HEK293T (cell line): ENCODE measurements at regions not wholly inside any gene's neighbourhood (a gene's known extent, or its start where the extent isn't known, plus 50 kb on each side); places are given as distances from the start of the nearest gene placed in this dataset.

ENCODE experiments used
- CTCF ChIA-PET: fragments of 350-600 bp; formaldehyde crosslinking; extraction: SDS; loops from one replicate; lab custom pipeline; 2021; ENCODE audit warnings: antibody characterized with exemption, inconsistent platforms; lab: Yijun Ruan, JAX
- POLR2A ChIA-PET: fragments of 350-600 bp; formaldehyde crosslinking; extraction: SDS; loops from one replicate; lab custom pipeline; 2020; ENCODE audit warnings: antibody characterized with exemption, inconsistent platforms; lab: Yijun Ruan, JAX
- DNase-seq: peaks from one replicate; pipeline ENCODE4 v3.0.0; 2012; ENCODE audit warnings: mixed read lengths; ENCODE audit errors: extremely low spot score
- ARNT ChIP-seq: fragments of 450-650 bp; IDR thresholded peaks from 2 replicates; pipeline ENCODE4 v1.6.1; 2017; ENCODE audit warnings: mild to moderate bottlenecking
- BHLHE40 ChIP-seq: fragments of 450-650 bp; IDR thresholded peaks from 2 replicates; pipeline ENCODE4 v1.6.1; 2016; ENCODE audit warnings: mild to moderate bottlenecking, moderate library complexity, borderline replicate concordance
- CTBP1 ChIP-seq: fragments of 450-650 bp; IDR thresholded peaks from 2 replicates; pipeline ENCODE4 v1.6.1; 2016; ENCODE audit warnings: borderline replicate concordance
- ELF4 ChIP-seq: fragments of 450-650 bp; IDR thresholded peaks from 2 replicates; pipeline ENCODE4 v1.6.1; 2017; ENCODE audit warnings: antibody characterized with exemption
- FOXA1 ChIP-seq: fragments of 450-650 bp; IDR thresholded peaks from 2 replicates; pipeline ENCODE4 v1.6.1; 2016; ENCODE audit warnings: mild to moderate bottlenecking
- FOXK2 ChIP-seq: fragments of 450-650 bp; IDR thresholded peaks from 2 replicates; pipeline ENCODE4 v1.6.1; 2016; ENCODE audit warnings: mild to moderate bottlenecking
- FOXM1 ChIP-seq: fragments of 450-650 bp; IDR thresholded peaks from 2 replicates; pipeline ENCODE4 v1.6.1; 2017; ENCODE audit warnings: mild to moderate bottlenecking, borderline replicate concordance
- HDGF ChIP-seq: fragments of 450-650 bp; IDR thresholded peaks from 2 replicates; pipeline ENCODE4 v1.6.1; 2017; ENCODE audit warnings: antibody characterized with exemption, borderline replicate concordance
- L3MBTL2 ChIP-seq: fragments of 450-650 bp; conservative IDR thresholded peaks from 2 replicates; pipeline ENCODE4 v1.6.1; 2016; ENCODE audit warnings: mild to moderate bottlenecking
- LEF1 ChIP-seq: fragments of 450-650 bp; IDR thresholded peaks from 2 replicates; pipeline ENCODE4 v1.6.1; 2017; ENCODE audit warnings: mild to moderate bottlenecking, borderline replicate concordance
- NFRKB ChIP-seq: fragments of 450-650 bp; IDR thresholded peaks from 2 replicates; pipeline ENCODE4 v1.6.1; 2016; ENCODE audit warnings: mild to moderate bottlenecking, moderate library complexity
- SP1 ChIP-seq: fragments of 450-650 bp; IDR thresholded peaks from 2 replicates; pipeline ENCODE4 v1.6.1; 2017
- SUZ12 ChIP-seq: fragments of 450-650 bp; IDR thresholded peaks from 2 replicates; pipeline ENCODE4 v1.6.1; 2016; ENCODE audit warnings: mild to moderate bottlenecking
- TARDBP ChIP-seq: fragments of 450-650 bp; IDR thresholded peaks from 2 replicates; pipeline ENCODE4 v1.6.1; 2016
- ZNF384 ChIP-seq: fragments of 450-650 bp; IDR thresholded peaks from 2 replicates; pipeline ENCODE4 v1.6.1; 2016
- TF ChIP-seq, protein P1 (sequence below): fragments of 450-650 bp; IDR thresholded peaks from 2 replicates; pipeline ENCODE4 v1.6.1; 2016

DNA sequence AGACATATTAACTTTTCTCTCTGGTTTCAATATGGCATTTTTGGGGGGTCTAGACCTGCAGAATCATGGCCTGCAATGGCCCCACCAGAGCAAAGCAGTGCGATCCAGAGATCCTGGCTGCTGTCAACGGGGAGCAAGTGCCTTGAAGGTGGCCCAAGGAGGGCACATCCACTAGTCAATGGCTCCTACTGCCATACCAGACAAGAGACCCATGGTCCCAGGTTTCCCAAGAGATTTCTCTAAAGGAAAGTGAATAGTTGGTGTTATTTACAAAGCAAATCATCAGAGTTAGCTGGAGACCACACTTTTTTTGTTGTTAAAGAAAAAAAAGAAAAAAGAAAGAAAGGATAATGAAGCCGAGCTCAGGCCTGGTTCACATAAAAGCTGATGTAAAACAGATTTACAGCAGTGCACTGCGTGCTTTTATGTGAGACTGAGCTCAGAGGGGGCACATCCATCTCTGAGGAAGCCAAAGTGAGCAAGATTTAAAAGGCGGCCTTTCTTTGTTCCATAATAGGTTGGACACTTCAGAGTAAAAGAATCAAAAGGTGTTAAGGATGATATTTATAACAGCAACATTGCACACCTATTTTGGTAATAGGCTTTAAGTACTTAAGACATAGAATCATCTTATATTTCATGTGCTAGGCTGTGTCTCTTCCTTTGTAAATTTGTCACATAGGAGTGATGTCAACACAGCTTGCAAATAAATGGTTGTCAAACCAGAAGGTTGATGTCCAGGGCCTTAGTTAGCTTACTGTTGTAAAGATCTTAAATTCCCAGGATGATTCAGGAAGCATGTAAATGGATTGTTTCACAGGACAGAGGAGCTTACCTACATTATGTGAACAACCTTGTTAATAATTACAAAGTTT is 201.3 kb upstream of the NTM start:
- POLR2A ChIA-PET, result no interaction called here
- CTCF ChIA-PET, result no interaction called here
- no peak for TF ChIP-seq SP1
- TF ChIP-seq ZNF384, result no peak
- no peak for TF ChIP-seq CTBP1
- no peak for TF ChIP-seq BHLHE40
- TF ChIP-seq ARNT, result no peak
- TF ChIP-seq SUZ12, result no peak
- TF ChIP-seq FOXM1, result no peak
- TF ChIP-seq TARDBP, result no peak
- TF ChIP-seq L3MBTL2, result no peak
- no peak for TF ChIP-seq FOXA1
- TF ChIP-seq, protein P1, sequence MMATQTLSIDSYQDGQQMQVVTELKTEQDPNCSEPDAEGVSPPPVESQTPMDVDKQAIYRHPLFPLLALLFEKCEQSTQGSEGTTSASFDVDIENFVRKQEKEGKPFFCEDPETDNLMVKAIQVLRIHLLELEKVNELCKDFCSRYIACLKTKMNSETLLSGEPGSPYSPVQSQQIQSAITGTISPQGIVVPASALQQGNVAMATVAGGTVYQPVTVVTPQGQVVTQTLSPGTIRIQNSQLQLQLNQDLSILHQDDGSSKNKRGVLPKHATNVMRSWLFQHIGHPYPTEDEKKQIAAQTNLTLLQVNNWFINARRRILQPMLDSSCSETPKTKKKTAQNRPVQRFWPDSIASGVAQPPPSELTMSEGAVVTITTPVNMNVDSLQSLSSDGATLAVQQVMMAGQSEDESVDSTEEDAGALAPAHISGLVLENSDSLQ, result no peak
- no peak for TF ChIP-seq NFRKB
- TF ChIP-seq HDGF, result no peak
- TF ChIP-seq FOXK2, result no peak
- no peak for TF ChIP-seq LEF1
- no peak for TF ChIP-seq ELF4
- DNase-seq, result no peak

DNA sequence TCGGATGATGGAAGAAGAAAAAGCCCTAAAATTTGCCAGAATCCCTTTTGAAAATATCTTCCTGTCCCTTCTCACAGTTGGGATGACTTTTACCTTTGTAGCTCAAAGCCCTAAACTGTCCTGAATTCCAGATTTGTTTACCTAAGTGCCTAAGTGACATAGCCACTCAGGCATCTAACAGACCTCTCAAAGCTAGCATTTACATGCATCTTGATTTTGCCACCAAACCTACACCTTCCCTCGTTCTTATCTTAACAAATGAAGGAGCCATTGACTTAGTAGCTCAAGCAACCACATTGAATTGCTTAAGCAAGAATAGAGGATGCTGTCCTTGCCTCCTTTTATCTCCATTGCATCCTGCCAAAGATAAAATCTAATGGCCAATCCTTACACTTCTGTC is 198.4 kb upstream of the NTM start:
- POLR2A ChIA-PET, result no interaction called here
- CTCF ChIA-PET, result no interaction called here
- no peak for DNase-seq
- TF ChIP-seq ELF4 (no peak), L3MBTL2 (no peak), HDGF (no peak), SP1 (no peak), NFRKB (no peak), ARNT (no peak), SUZ12 (no peak), BHLHE40 (no peak), FOXM1 (no peak), FOXA1 (no peak), LEF1 (no peak)
- TF ChIP-seq, protein P1, result no peak

DNA sequence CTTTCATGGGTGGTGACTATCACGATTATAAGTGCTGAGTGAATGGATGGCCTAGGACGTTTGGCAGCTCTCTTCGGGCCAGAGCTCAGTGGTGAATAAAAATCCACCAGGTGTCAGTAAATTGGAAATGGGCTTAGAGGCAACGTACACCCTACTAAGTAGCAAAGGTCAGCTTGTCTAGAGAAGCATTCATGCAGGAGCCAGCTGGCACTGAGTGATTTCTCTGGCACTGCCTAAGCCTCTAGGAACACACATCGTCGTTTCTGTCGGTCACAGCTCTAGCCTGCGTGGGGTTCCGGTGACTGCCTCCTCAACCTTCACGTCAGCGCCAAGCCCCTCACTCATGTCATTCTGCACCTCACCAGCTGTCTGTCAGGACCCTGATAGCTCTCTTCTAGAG is 192.4 kb upstream of the NTM start:
- TF ChIP-seq, protein P1, result no peak
- TF ChIP-seq FOXM1, result no peak
- TF ChIP-seq L3MBTL2, result no peak
- no peak for TF ChIP-seq ARNT
- no peak for TF ChIP-seq LEF1
- TF ChIP-seq SUZ12, result no peak
- TF ChIP-seq CTBP1, result no peak
- no peak for TF ChIP-seq FOXA1
- TF ChIP-seq TARDBP, result no peak
- DNase-seq, result no peak
- POLR2A ChIA-PET, result no interaction called here
- CTCF ChIA-PET, result no interaction called here

- DNase-seq, result no peak
- TF ChIP-seq SP1 (no peak), FOXM1 (no peak), LEF1 (no peak)
- CTCF ChIA-PET, result no interaction called here
- POLR2A ChIA-PET, result no interaction called here
Observed at GRCh38 chr11:131178596-131178995, 191.8 kb upstream of the NTM start.

- POLR2A ChIA-PET, result no interaction called here
- TF ChIP-seq ZNF384, result no peak
- TF ChIP-seq SUZ12, result no peak
- no peak for TF ChIP-seq FOXA1
- TF ChIP-seq FOXK2, result no peak
- TF ChIP-seq CTBP1, result no peak
- TF ChIP-seq FOXM1, result no peak
- no peak for TF ChIP-seq LEF1
- no peak for TF ChIP-seq ARNT
- no peak for TF ChIP-seq L3MBTL2
- TF ChIP-seq, protein P1, result no peak
- TF ChIP-seq NFRKB, result no peak
- TF ChIP-seq ELF4, result no peak
- TF ChIP-seq SP1, result no peak
- no peak for TF ChIP-seq BHLHE40
- TF ChIP-seq HDGF, result no peak
- no peak for TF ChIP-seq TARDBP
- CTCF ChIA-PET, result no interaction called here
- DNase-seq, result no peak
Observed at GRCh38 chr11:131179836-131180235, 190.6 kb upstream of the NTM start.

GRCh38 chr11:131185915-131186314 is 184.5 kb upstream of the NTM start:
- TF ChIP-seq FOXK2, result no peak
- TF ChIP-seq HDGF, result no peak
- no peak for TF ChIP-seq SP1
- ChIA-PET POLR2A (no interaction called here), CTCF (no interaction called here)
- DNase-seq, result no peak
